ENCODE measurements at regions not wholly inside any gene's neighbourhood (a gene's known extent, or its start where the extent isn't known, plus 50 kb on each side); places are given as distances from the start of the nearest gene placed in this dataset.
"Not testable (repeated sequence)": the region's sequence is repeated elsewhere in the genome, so short reads cannot be mapped to it uniquely, and the experiment has no call there.

GRCh38 chr1:213446496-213446895, 395.5 kb downstream of the RPS6KC1 start:
- no peak overlapping the region for H3K9ac ChIP-seq (ENCODE audit: low read length)
- H3K27me3 ChIP-seq (ENCODE audit: control insufficient read depth in 1 of 2, insufficient read depth in 2 of 2, low read length in 2 of 2), result no peaks in the 10 kb centered on the region
- no peak overlapping the region for H3K4me3 ChIP-seq (ENCODE audit: low read depth in 1 of 2, low read length in 2 of 2)
- H3K36me3 ChIP-seq (ENCODE audit: insufficient read depth, low read length), result no peaks in the 10 kb centered on the region
- no peaks in the 10 kb centered on the region for H3K4me1 ChIP-seq (ENCODE audit: insufficient read depth, low read length)
- H3K9me3 ChIP-seq (ENCODE audit: low read length), result no peaks in the 10 kb centered on the region
- no peak overlapping the region for H3K27ac ChIP-seq (ENCODE audit: low read depth, low read length)

- Histone ChIP-seq H3K9me3 (ENCODE audit: low read length) (no peaks in the 10 kb centered on the region), H3K4me3 (ENCODE audit: low read depth in 1 of 2, low read length in 2 of 2) (no peak overlapping the region), H3K27ac (ENCODE audit: low read depth, low read length) (no peak overlapping the region), H3K27me3 (ENCODE audit: control insufficient read depth in 1 of 2, insufficient read depth in 2 of 2, low read length in 2 of 2) (no peaks in the 10 kb centered on the region), H3K36me3 (ENCODE audit: insufficient read depth, low read length) (no peaks in the 10 kb centered on the region), H3K4me1 (ENCODE audit: insufficient read depth, low read length) (no peaks in the 10 kb centered on the region), H3K9ac (ENCODE audit: low read length) (no peak overlapping the region)
Measured at GRCh38 chr1:213448360-213448759, 397.3 kb downstream of the RPS6KC1 start.

GRCh38 chr1:213448776-213449175, 397.7 kb downstream of the RPS6KC1 start:
- Histone ChIP-seq H3K9ac (ENCODE audit: low read length) (no peak overlapping the region), H3K9me3 (ENCODE audit: low read length) (no peaks in the 10 kb centered on the region)

GRCh38 chr1:213452501-213452900, 401.5 kb downstream of the RPS6KC1 start:
- Histone ChIP-seq H3K27me3 (ENCODE audit: control insufficient read depth in 1 of 2, insufficient read depth in 2 of 2, low read length in 2 of 2) (no peaks in the 10 kb centered on the region), H3K4me3 (ENCODE audit: low read depth in 1 of 2, low read length in 2 of 2) (no peak overlapping the region), H3K9me3 (ENCODE audit: low read length) (no peaks in the 10 kb centered on the region), H3K9ac (ENCODE audit: low read length) (no peak overlapping the region), H3K4me1 (ENCODE audit: insufficient read depth, low read length) (peaks cover 9% of the 10 kb centered on the region), H3K36me3 (ENCODE audit: insufficient read depth, low read length) (no peaks in the 10 kb centered on the region), H3K27ac (ENCODE audit: low read depth, low read length) (no peak overlapping the region)

More at GRCh38 chr1:213448776-213449175, 397.7 kb downstream of the RPS6KC1 start:
- Histone ChIP-seq H3K4me1 (ENCODE audit: insufficient read depth, low read length) (no peaks in the 10 kb centered on the region), H3K27ac (ENCODE audit: low read depth, low read length) (no peak overlapping the region), H3K36me3 (ENCODE audit: insufficient read depth, low read length) (no peaks in the 10 kb centered on the region), H3K4me3 (ENCODE audit: low read depth in 1 of 2, low read length in 2 of 2) (no peak overlapping the region), H3K27me3 (ENCODE audit: control insufficient read depth in 1 of 2, insufficient read depth in 2 of 2, low read length in 2 of 2) (no peaks in the 10 kb centered on the region)

- H3K9ac ChIP-seq (ENCODE audit: low read length), result no peak overlapping the region
- H3K36me3 ChIP-seq (ENCODE audit: insufficient read depth, low read length), result no peaks in the 10 kb centered on the region
- no peak overlapping the region for H3K27ac ChIP-seq (ENCODE audit: low read depth, low read length)
- peaks cover 10% of the 10 kb centered on the region for H3K4me1 ChIP-seq (ENCODE audit: insufficient read depth, low read length)
- no peaks in the 10 kb centered on the region for H3K27me3 ChIP-seq (ENCODE audit: control insufficient read depth in 1 of 2, insufficient read depth in 2 of 2, low read length in 2 of 2)
- H3K9me3 ChIP-seq (ENCODE audit: low read length), result no peaks in the 10 kb centered on the region
- H3K4me3 ChIP-seq (ENCODE audit: low read depth in 1 of 2, low read length in 2 of 2), result no peak overlapping the region
Measured at GRCh38 chr1:213457186-213457585, 406.1 kb downstream of the RPS6KC1 start.

- no peak overlapping the region for H3K9ac ChIP-seq (ENCODE audit: low read length)
- no peak overlapping the region for H3K4me3 ChIP-seq (ENCODE audit: low read depth in 1 of 2, low read length in 2 of 2)
- H3K36me3 ChIP-seq (ENCODE audit: insufficient read depth, low read length), result no peaks in the 10 kb centered on the region
- no peak overlapping the region for H3K27ac ChIP-seq (ENCODE audit: low read depth, low read length)
- H3K27me3 ChIP-seq (ENCODE audit: control insufficient read depth in 1 of 2, insufficient read depth in 2 of 2, low read length in 2 of 2), result no peaks in the 10 kb centered on the region
- H3K4me1 ChIP-seq (ENCODE audit: insufficient read depth, low read length), result peaks cover 10% of the 10 kb centered on the region
- H3K9me3 ChIP-seq (ENCODE audit: low read length), result no peaks in the 10 kb centered on the region
Measured at GRCh38 chr1:213457733-213458132, 406.7 kb downstream of the RPS6KC1 start.

GRCh38 chr1:213462374-213462773, 411.3 kb downstream of the RPS6KC1 start:
- H3K36me3 ChIP-seq (ENCODE audit: insufficient read depth, low read length); H3K4me3 ChIP-seq (ENCODE audit: low read depth in 1 of 2, low read length in 2 of 2); H3K4me1 ChIP-seq (ENCODE audit: insufficient read depth, low read length); H3K27ac ChIP-seq (ENCODE audit: low read depth, low read length); H3K9ac ChIP-seq (ENCODE audit: low read length); H3K9me3 ChIP-seq (ENCODE audit: low read length); H3K27me3 ChIP-seq (ENCODE audit: control insufficient read depth in 1 of 2, insufficient read depth in 2 of 2, low read length in 2 of 2): not testable (repeated sequence)

- Histone ChIP-seq H3K27ac (ENCODE audit: low read depth, low read length) (no peak overlapping the region), H3K9ac (ENCODE audit: low read length) (no peak overlapping the region), H3K27me3 (ENCODE audit: control insufficient read depth in 1 of 2, insufficient read depth in 2 of 2, low read length in 2 of 2) (no peaks in the 10 kb centered on the region), H3K4me3 (ENCODE audit: low read depth in 1 of 2, low read length in 2 of 2) (no peak overlapping the region), H3K36me3 (ENCODE audit: insufficient read depth, low read length) (no peaks in the 10 kb centered on the region), H3K4me1 (ENCODE audit: insufficient read depth, low read length) (no peaks in the 10 kb centered on the region), H3K9me3 (ENCODE audit: low read length) (no peaks in the 10 kb centered on the region)
Measured at GRCh38 chr1:213464786-213465460, 413.9 kb downstream of the RPS6KC1 start.

- Histone ChIP-seq H3K27ac (ENCODE audit: low read depth, low read length) (no peak overlapping the region), H3K36me3 (ENCODE audit: insufficient read depth, low read length) (no peaks in the 10 kb centered on the region), H3K4me3 (ENCODE audit: low read depth in 1 of 2, low read length in 2 of 2) (no peak overlapping the region), H3K9ac (ENCODE audit: low read length) (no peak overlapping the region), H3K9me3 (ENCODE audit: low read length) (no peaks in the 10 kb centered on the region), H3K27me3 (ENCODE audit: control insufficient read depth in 1 of 2, insufficient read depth in 2 of 2, low read length in 2 of 2) (no peaks in the 10 kb centered on the region), H3K4me1 (ENCODE audit: insufficient read depth, low read length) (no peaks in the 10 kb centered on the region)
Measured at GRCh38 chr1:213466541-213466940, 415.5 kb downstream of the RPS6KC1 start.

- Histone ChIP-seq H3K4me3 (ENCODE audit: low read depth in 1 of 2, low read length in 2 of 2) (no peak overlapping the region), H3K27ac (ENCODE audit: low read depth, low read length) (no peak overlapping the region), H3K9ac (ENCODE audit: low read length) (no peak overlapping the region), H3K36me3 (ENCODE audit: insufficient read depth, low read length) (no peaks in the 10 kb centered on the region), H3K27me3 (ENCODE audit: control insufficient read depth in 1 of 2, insufficient read depth in 2 of 2, low read length in 2 of 2) (no peaks in the 10 kb centered on the region), H3K4me1 (ENCODE audit: insufficient read depth, low read length) (no peaks in the 10 kb centered on the region), H3K9me3 (ENCODE audit: low read length) (no peaks in the 10 kb centered on the region)
Measured at GRCh38 chr1:213474054-213474453, 423.0 kb downstream of the RPS6KC1 start.

GRCh38 chr1:213481395-213481794, 430.4 kb downstream of the RPS6KC1 start:
- no peak overlapping the region for H3K27ac ChIP-seq (ENCODE audit: low read depth, low read length)
- no peak overlapping the region for H3K4me3 ChIP-seq (ENCODE audit: low read depth in 1 of 2, low read length in 2 of 2)

GRCh38 chr1:213484333-213484732, 433.3 kb downstream of the RPS6KC1 start:
- Histone ChIP-seq H3K27me3 (ENCODE audit: control insufficient read depth in 1 of 2, insufficient read depth in 2 of 2, low read length in 2 of 2) (no peaks in the 10 kb centered on the region), H3K4me1 (ENCODE audit: insufficient read depth, low read length) (no peaks in the 10 kb centered on the region), H3K9me3 (ENCODE audit: low read length) (no peaks in the 10 kb centered on the region), H3K27ac (ENCODE audit: low read depth, low read length) (no peak overlapping the region), H3K9ac (ENCODE audit: low read length) (no peak overlapping the region), H3K4me3 (ENCODE audit: low read depth in 1 of 2, low read length in 2 of 2) (no peak overlapping the region), H3K36me3 (ENCODE audit: insufficient read depth, low read length) (no peaks in the 10 kb centered on the region)

More at GRCh38 chr1:213481395-213481794, 430.4 kb downstream of the RPS6KC1 start:
- H3K36me3 ChIP-seq (ENCODE audit: insufficient read depth, low read length), result no peaks in the 10 kb centered on the region
- no peaks in the 10 kb centered on the region for H3K9me3 ChIP-seq (ENCODE audit: low read length)
- H3K4me1 ChIP-seq (ENCODE audit: insufficient read depth, low read length), result no peaks in the 10 kb centered on the region
- H3K27me3 ChIP-seq (ENCODE audit: control insufficient read depth in 1 of 2, insufficient read depth in 2 of 2, low read length in 2 of 2), result no peaks in the 10 kb centered on the region
- no peak overlapping the region for H3K9ac ChIP-seq (ENCODE audit: low read length)

Data from muscle layer of colon (tissue), 2 donors.